IMR-90 (cell line): ENCODE measurements at regions not wholly inside any gene's neighbourhood (a gene's known extent, or its start where the extent isn't known, plus 50 kb on each side); places are given as distances from the start of the nearest gene placed in this dataset.

Source experiments
- ATAC-seq: fragments of 200-7000 bp; cut with Tn5 transposase; 2 replicates; pipeline ENCODE4 v1.9.1; 2020; ENCODE audit warnings: low read depth, mild to moderate bottlenecking, moderate library complexity
- BruUV-seq: library from RNA; stranded (reverse); fragments of 400-500 nt; replicated peaks from 2 replicates; lab custom pipeline; 2021; lab: Mats Ljungman, UMichigan
- CTCF ChIA-PET: fragments of 300-600 bp; formaldehyde crosslinking; extraction: SDS; loops from one replicate; lab custom pipeline; 2021; ENCODE audit warnings: antibody characterized with exemption; lab: Yijun Ruan, JAX
- POLR2A ChIA-PET: fragments of 300-600 bp; sonication (Branson Sonifier 250); formaldehyde crosslinking; loops from one replicate; lab custom pipeline; 2022; ENCODE audit warnings: antibody characterized with exemption; ENCODE audit not compliant: unreplicated experiment; lab: Charles Lee
- DNase-seq: peaks from one replicate; pipeline ENCODE4 v3.0.0; 2013
- H2AFZ ChIP-seq: replicated peaks from 2 replicates; pipeline ENCODE3; 2013; ENCODE audit warnings: low read length, mild to moderate bottlenecking; ENCODE audit not compliant: poor library complexity
- H2AK5ac ChIP-seq: 2 replicates; pipeline ENCODE4 v1.6.1; 2013; ENCODE audit warnings: low read depth, low read length, inconsistent platforms
- H2AK9ac ChIP-seq: replicated peaks from 2 replicates; pipeline ENCODE3; 2013; ENCODE audit warnings: mild to moderate bottlenecking, low read depth, low read length, moderate library complexity; ENCODE audit not compliant: poor library complexity
- H2BK120ac ChIP-seq: 2 replicates; pipeline ENCODE4 v1.6.1; 2013; ENCODE audit warnings: low read depth, low read length, inconsistent platforms
- H2BK15ac ChIP-seq: 3 replicates; pipeline ENCODE4 v1.6.1; 2013; ENCODE audit warnings: low read depth, low read length, inconsistent platforms
- H2BK20ac ChIP-seq: 2 replicates; pipeline ENCODE4 v1.6.1; 2013; ENCODE audit warnings: low read depth, mild to moderate bottlenecking, inconsistent platforms, low read length, moderate library complexity
- H2BK5ac ChIP-seq: 2 replicates; pipeline ENCODE4 v1.6.1; 2013; ENCODE audit warnings: mild to moderate bottlenecking, low read depth, low read length, inconsistent platforms; ENCODE audit not compliant: poor library complexity, severe bottlenecking
- H3K14ac ChIP-seq: replicated peaks from 2 replicates; pipeline ENCODE4 v1.6.1; 2013; ENCODE audit warnings: low read depth, low read length, inconsistent platforms
- H3K18ac ChIP-seq: 2 replicates; pipeline ENCODE4 v1.6.1; 2013; ENCODE audit warnings: low read depth, low read length, control low read depth
- H3K23ac ChIP-seq: 2 replicates; pipeline ENCODE4 v1.6.1; 2013; ENCODE audit warnings: low read depth, low read length, inconsistent platforms
- H3K27ac ChIP-seq: 2 replicates; pipeline ENCODE4 v1.5.1; 2013; ENCODE audit warnings: mild to moderate bottlenecking, control low read depth, low read length; ENCODE audit not compliant: insufficient read depth
- H3K27me3 ChIP-seq: 2 replicates; pipeline ENCODE4 v1.6.1; 2013; ENCODE audit warnings: low read length; ENCODE audit not compliant: control insufficient read depth, insufficient read depth
- H3K36me3 ChIP-seq: 2 replicates; pipeline ENCODE4 v1.6.1; 2013; ENCODE audit warnings: low read length, mixed read lengths; ENCODE audit not compliant: control insufficient read depth, insufficient read depth
- H3K4ac ChIP-seq: 2 replicates; pipeline ENCODE4 v1.6.1; 2013; ENCODE audit warnings: low read depth, low read length, inconsistent platforms
- H3K4me1 ChIP-seq: 2 replicates; pipeline ENCODE4 v1.6.1; 2013; ENCODE audit warnings: low read length, mixed read lengths; ENCODE audit not compliant: control insufficient read depth, insufficient read depth
- H3K4me2 ChIP-seq: 2 replicates; pipeline ENCODE4 v1.6.1; 2013; ENCODE audit warnings: low read depth, mild to moderate bottlenecking, control low read depth, low read length, moderate library complexity
- H3K4me3 ChIP-seq: 2 replicates; pipeline ENCODE4 v1.5.1; 2013; ENCODE audit warnings: low read depth, mild to moderate bottlenecking, control low read depth, low read length, moderate library complexity; ENCODE audit not compliant: insufficient read depth
- H3K56ac ChIP-seq: 2 replicates; pipeline ENCODE4 v1.6.1; 2013; ENCODE audit warnings: low read length, inconsistent platforms; ENCODE audit not compliant: insufficient read depth; ENCODE audit errors: extremely low read depth
- H3K79me1 ChIP-seq, 2 experiments: 2 replicates each; pipeline ENCODE4 v1.6.1; 2013; ENCODE audit warnings: low read length in 2 of 2, inconsistent platforms in 1 of 2, low read depth in 1 of 2
- H3K9ac ChIP-seq: 2 replicates; pipeline ENCODE4 v1.6.1; 2013; ENCODE audit warnings: low read depth, low read length, control low read depth
- H3K9me1 ChIP-seq: 2 replicates; pipeline ENCODE4 v1.6.1; 2013; ENCODE audit warnings: low read length, inconsistent platforms; ENCODE audit not compliant: insufficient read depth
- H3K9me3 ChIP-seq: 2 replicates; pipeline ENCODE4 v1.6.1; 2013; ENCODE audit warnings: low read length; ENCODE audit not compliant: control insufficient read depth, insufficient read depth
- H4K20me1 ChIP-seq: 2 replicates; pipeline ENCODE4 v1.6.1; 2013; ENCODE audit warnings: low read length, inconsistent platforms; ENCODE audit not compliant: insufficient read depth
- H4K5ac ChIP-seq: 2 replicates; pipeline ENCODE4 v1.6.1; 2013; ENCODE audit warnings: mild to moderate bottlenecking, low read depth, low read length, control low read depth
- H4K8ac ChIP-seq, 2 experiments: 2 replicates each; pipeline ENCODE4 v1.6.1; 2013; ENCODE audit warnings: low read depth in 2 of 2, low read length in 2 of 2, control low read depth in 1 of 2, inconsistent platforms in 1 of 2
- H4K91ac ChIP-seq: 2 replicates; pipeline ENCODE4 v1.6.1; 2013; ENCODE audit warnings: low read depth, low read length, inconsistent platforms; ENCODE audit not compliant: insufficient read depth
- BHLHE40 ChIP-seq: fragments of 150-350 bp; IDR thresholded peaks from 2 replicates; pipeline ENCODE4 v1.6.1; 2016; ENCODE audit warnings: mild to moderate bottlenecking, low read depth, low read length
- CEBPB ChIP-seq: IDR thresholded peaks from 2 replicates; pipeline ENCODE4 v1.6.1; 2012; ENCODE audit warnings: low read depth, low read length, improper control_type of control experiment
- CTCF ChIP-seq: conservative IDR thresholded peaks from 2 replicates; pipeline ENCODE4 v1.5.1; 2012; ENCODE audit warnings: mild to moderate bottlenecking, low read depth, low read length, improper control_type of control experiment
- ELK1 ChIP-seq: fragments of 150-350 bp; IDR thresholded peaks from 2 replicates; pipeline ENCODE4 v1.6.1; 2016; ENCODE audit warnings: low read depth, mild to moderate bottlenecking, low read length, moderate library complexity, borderline replicate concordance
- MAZ ChIP-seq: IDR thresholded peaks from 2 replicates; pipeline ENCODE4 v1.6.1; 2012; ENCODE audit warnings: low read depth, mild to moderate bottlenecking, low read length, improper control_type of control experiment, moderate library complexity, borderline replicate concordance
- NFE2L2 ChIP-seq: fragments of 150-350 bp; IDR thresholded peaks from 2 replicates; pipeline ENCODE4 v1.6.1; 2016; ENCODE audit warnings: low read depth, mild to moderate bottlenecking, low read length
- POLR2A ChIP-seq: IDR thresholded peaks from 2 replicates; pipeline ENCODE4 v1.6.1; 2012; ENCODE audit warnings: mild to moderate bottlenecking, low read depth, low read length
- RAD21 ChIP-seq: IDR thresholded peaks from 2 replicates; pipeline ENCODE4 v1.6.1; 2012; ENCODE audit warnings: low read length, improper control_type of control experiment
- RFX5 ChIP-seq: IDR thresholded peaks from 2 replicates; pipeline ENCODE4 v1.8.0; 2012; ENCODE audit warnings: low read depth, mild to moderate bottlenecking, low read length, moderate library complexity
- SMC3 ChIP-seq: fragments of 150-350 bp; IDR thresholded peaks from 2 replicates; pipeline ENCODE4 v1.6.1; 2016; ENCODE audit warnings: low read depth, mild to moderate bottlenecking, antibody characterized with exemption, low read length, moderate library complexity
- WGBS, 2 experiments: methylation state at CpG; one replicate each; pipeline versions ENCODE4 v1.1.5 to v1.1.7; 2013; ENCODE audit warnings: missing lambda C conversion rate in 2 of 2; ENCODE audit not compliant: insufficient read length in 1 of 2; ENCODE audit errors: extremely low coverage in 2 of 2; 5-methylcytosine and 5-hydroxymethylcytosine counted together
- dilution Hi-C: fragments of 300-500 bp; cut with HindIII; formaldehyde crosslinking; loops from one replicate; pipeline ENCODE4 v1.14.3; 2018; ENCODE audit warnings: low sequenced_read_pairs; ENCODE audit not compliant: unreplicated experiment
- in situ Hi-C: fragments of 300-500 bp; cut with MboI; formaldehyde crosslinking; loops from 3 replicates; pipeline ENCODE4 v1.14.3; 2019; ENCODE audit warnings: low sequenced_read_pairs, inconsistent platforms, mixed read lengths
- intact Hi-C: fragments of 100-400 bp; cut with micrococcal nuclease; formaldehyde crosslinking; loops from 2 replicates; pipeline ENCODE4 v1.10.0; 2022

GRCh38 chr6:141395443-141396008 lies 737.2 kb upstream of the GJE1 start:
- in situ Hi-C loops, result no loop called here
- Histone ChIP-seq H3K9ac (no peak overlapping the region), H2BK120ac (no peak overlapping the region), H4K91ac (no peak overlapping the region), H4K8ac (no peak overlapping the region), H4K5ac (no peak overlapping the region), H3K4me3 (no peak overlapping the region), H3K56ac (no peak overlapping the region), H3K79me1 (no peaks in the 10 kb centered on the region), H3K9me1 (no peaks in the 10 kb centered on the region), H3K27me3 (no peaks in the 10 kb centered on the region), H2AK9ac (no peak overlapping the region), H2AFZ (no peak overlapping the region), H3K36me3 (no peaks in the 10 kb centered on the region), H4K20me1 (no peaks in the 10 kb centered on the region), H3K4me1 (no peaks in the 10 kb centered on the region), H2BK20ac (no peak overlapping the region), H3K4me2 (no peak overlapping the region), H3K27ac (no peak overlapping the region), H2BK5ac (no peak overlapping the region), H2BK15ac (no peak overlapping the region), H3K14ac (no peak overlapping the region), H3K4ac (no peak overlapping the region), H3K18ac (no peak overlapping the region), H3K23ac (no peak overlapping the region), H3K9me3 (no peaks in the 10 kb centered on the region), H2AK5ac (no peak overlapping the region)
- BruUV-seq, result no TSS peak
- dilution Hi-C loops, result no loop called here
- ChIA-PET POLR2A (no interaction called here), CTCF (no interaction called here)
- DNase-seq (no peak), ATAC-seq (no peak)
- 100% methylated on average over 4 of the region's 9 CpGs; no CpG with 5 or more reads in 1 of the 2 experiments for WGBS, 2 experiments
- TF ChIP-seq SMC3, result no peak
- no peak for TF ChIP-seq ELK1
- TF ChIP-seq POLR2A, result no peak
- no peak for TF ChIP-seq RFX5
- TF ChIP-seq CTCF, result no peak
- no peak for TF ChIP-seq MAZ
- no peak for TF ChIP-seq RAD21
- TF ChIP-seq CEBPB, result no peak
- no peak for TF ChIP-seq NFE2L2
- TF ChIP-seq BHLHE40, result no peak
- intact Hi-C loops, result no loop called here
